OCI-LY1 (cell line): ENCODE measurements at regions not wholly inside any gene's neighbourhood (a gene's known extent, or its start where the extent isn't known, plus 50 kb on each side); places are given as distances from the start of the nearest gene placed in this dataset.

Source experiments
- CTCF ChIP-seq: fragments of 200-600 bp; sonication (generic), shearing (Covaris generic); IDR thresholded peaks from 2 replicates; pipeline ENCODE4 v1.5.1; 2017; ENCODE audit warnings: mild to moderate bottlenecking, antibody characterized with exemption, low read length, moderate library complexity, mixed read lengths
- EZH2 ChIP-seq: fragments of 200-600 bp; sonication (generic), shearing (Covaris generic); IDR thresholded peaks from 2 replicates; pipeline ENCODE4 v1.8.0; 2017; ENCODE audit warnings: borderline replicate concordance, mixed run types, mild to moderate bottlenecking, antibody characterized with exemption, low read length, moderate library complexity, mixed read lengths

GRCh38 chr3:165603196-165603595 is 234.0 kb downstream of the BCHE start:
- no peak for TF ChIP-seq CTCF
- TF ChIP-seq EZH2, result no peak
